SK-N-SH (cell line): ENCODE measurements at regions not wholly inside any gene's neighbourhood (a gene's known extent, or its start where the extent isn't known, plus 50 kb on each side); places are given as distances from the start of the nearest gene placed in this dataset.

ENCODE experiments used
- CTCF ChIA-PET: fragments of 300-600, 350-600 bp; formaldehyde crosslinking; extraction: SDS; loops from one replicate; lab custom pipeline; 2021; lab: Yijun Ruan, JAX
- POLR2A ChIA-PET: fragments of 350-600 bp; sonication (Branson Sonifier 250); formaldehyde crosslinking; extraction: SDS; loops from one replicate; lab custom pipeline; 2020; ENCODE audit warnings: antibody characterized with exemption, inconsistent platforms; lab: Yijun Ruan, JAX
- DNase-seq: peaks from one replicate; pipeline ENCODE4 v3.0.0; 2012
- H2AFZ ChIP-seq: fragments of 200-600 bp; sonication (generic); 2 replicates; pipeline ENCODE4 v1.8.1; 2016; ENCODE audit warnings: antibody characterized with exemption, mild to moderate bottlenecking, low read depth
- H3F3A ChIP-seq: fragments of 200-600 bp; sonication (generic); replicated peaks from 2 replicates; pipeline ENCODE3; 2016; ENCODE audit warnings: antibody characterized with exemption, mild to moderate bottlenecking; ENCODE audit not compliant: insufficient read depth
- H3K27ac ChIP-seq, 2 experiments: fragments of 200-500 bp in 1 of 2; fragments of 200-600 bp in 1 of 2; sonication (Bioruptor generic) in 1 of 2; sonication (generic), shearing (Covaris generic) in 1 of 2; 2 replicates each; pipeline versions ENCODE4 v1.5.1 to v1.6.1; 2014 to 2016; ENCODE audit warnings: low read depth in 2 of 2, inconsistent platforms in 1 of 2, low read length in 1 of 2, mild to moderate bottlenecking in 1 of 2, mixed read lengths in 1 of 2
- H3K27me3 ChIP-seq: fragments of 200-600 bp; sonication (generic), shearing (Covaris generic); 2 replicates; pipeline ENCODE4 v1.6.1; 2016; ENCODE audit warnings: mixed run types; ENCODE audit not compliant: insufficient read depth
- H3K36me3 ChIP-seq, 2 experiments: fragments of 200-500 bp in 1 of 2; fragments of 200-600 bp in 1 of 2; sonication (Bioruptor generic) in 1 of 2; sonication (generic) in 1 of 2; replicated peaks in 1 of 2; 2 replicates each; pipeline versions ENCODE3 to v1.5.1; 2014 to 2016; ENCODE audit warnings: low read length in 1 of 2, mild to moderate bottlenecking in 1 of 2; ENCODE audit not compliant: insufficient read depth in 2 of 2, control insufficient read depth in 1 of 2
- H3K4me1 ChIP-seq, 2 experiments: fragments of 200-500 bp in 1 of 2; fragments of 200-600 bp in 1 of 2; sonication (Bioruptor generic) in 1 of 2; sonication (generic), shearing (Covaris generic) in 1 of 2; 2 replicates each; pipeline versions ENCODE4 v1.5.1 to v1.6.1; 2014 to 2016; ENCODE audit warnings: low read depth in 1 of 2, low read length in 1 of 2, mixed run types in 1 of 2; ENCODE audit not compliant: insufficient read depth in 2 of 2, control insufficient read depth in 1 of 2
- H3K4me2 ChIP-seq: fragments of 200-600 bp; sonication (generic), shearing (Covaris generic); 2 replicates; pipeline ENCODE4 v1.6.1; 2017; ENCODE audit warnings: mixed run types
- H3K4me3 ChIP-seq, 2 experiments: fragments of 200-500 bp in 1 of 2; fragments of 200-600 bp in 1 of 2; sonication (Bioruptor generic) in 1 of 2; sonication (generic), shearing (Covaris generic) in 1 of 2; 2 replicates each; pipeline versions ENCODE4 v1.5.1 to v1.8.1; 2014 to 2016; ENCODE audit warnings: low read depth in 2 of 2, inconsistent platforms in 1 of 2, low read length in 1 of 2, mild to moderate bottlenecking in 1 of 2, mixed read lengths in 1 of 2, moderate library complexity in 1 of 2
- H3K79me2 ChIP-seq: fragments of 200-600 bp; sonication (generic); 2 replicates; pipeline ENCODE4 v1.8.1; 2017; ENCODE audit warnings: mild to moderate bottlenecking; ENCODE audit not compliant: insufficient read depth
- H3K9ac ChIP-seq: fragments of 200-600 bp; sonication (generic); 2 replicates; pipeline ENCODE4 v1.6.1; 2017; ENCODE audit warnings: mixed run types
- H3K9me2 ChIP-seq: fragments of 200-600 bp; sonication (generic); 2 replicates; pipeline ENCODE4 v1.6.1; 2017; ENCODE audit warnings: mixed run types
- H3K9me3 ChIP-seq: fragments of 200-600 bp; sonication (generic); 2 replicates; pipeline ENCODE4 v1.6.1; 2017; ENCODE audit warnings: mixed run types, mild to moderate bottlenecking, moderate library complexity
- H4K20me1 ChIP-seq: fragments of 200-600 bp; sonication (generic); 2 replicates; pipeline ENCODE4 v1.6.1; 2017; ENCODE audit warnings: mild to moderate bottlenecking, mixed run types; ENCODE audit not compliant: insufficient read depth
- CHD2 ChIP-seq: fragments of 150-350 bp; IDR thresholded peaks from 2 replicates; pipeline ENCODE4 v1.6.1; 2018; ENCODE audit warnings: low read length; ENCODE audit not compliant: partially characterized antibody
- CTCF ChIP-seq: fragments of 200-600 bp; sonication (generic); IDR thresholded peaks from 2 replicates; pipeline ENCODE4 v1.6.1; 2017; ENCODE audit warnings: antibody characterized with exemption, mild to moderate bottlenecking, moderate library complexity
- ELF1 ChIP-seq: IDR thresholded peaks from 2 replicates; pipeline ENCODE4 v1.4.0; 2012
- EZH2phosphoT487 ChIP-seq: fragments of 200-600 bp; sonication (generic); IDR thresholded peaks from 2 replicates; pipeline ENCODE4 v1.6.1; 2017; ENCODE audit warnings: low read depth, mixed run types, mild to moderate bottlenecking, antibody characterized with exemption, moderate library complexity, borderline replicate concordance
- FOSL2 ChIP-seq: IDR thresholded peaks from 2 replicates; pipeline ENCODE4 v1.4.0; 2012; ENCODE audit warnings: low read depth, mild to moderate bottlenecking, moderate library complexity, borderline replicate concordance
- GABPA ChIP-seq: IDR thresholded peaks from 2 replicates; pipeline ENCODE4 v1.4.0; 2012; ENCODE audit warnings: low read depth, mild to moderate bottlenecking
- MEF2A ChIP-seq: IDR thresholded peaks from 2 replicates; pipeline ENCODE4 v1.4.0; 2012; ENCODE audit warnings: low read depth, borderline replicate concordance
- NFIC ChIP-seq: IDR thresholded peaks from 2 replicates; pipeline ENCODE4 v1.4.0; 2012; ENCODE audit warnings: borderline replicate concordance
- NRF1 ChIP-seq: IDR thresholded peaks from 2 replicates; pipeline ENCODE4 v1.6.1; 2012; ENCODE audit warnings: low read depth, mild to moderate bottlenecking, low read length
- POLR2AphosphoS5 ChIP-seq: IDR thresholded peaks from 2 replicates; pipeline ENCODE4 v1.6.1; 2012; ENCODE audit warnings: low read depth, low read length
- RCOR1 ChIP-seq: fragments of 150-350 bp; IDR thresholded peaks from 2 replicates; pipeline ENCODE4 v1.6.1; 2017; ENCODE audit warnings: antibody characterized with exemption, low read length
- RFX5 ChIP-seq: IDR thresholded peaks from 2 replicates; pipeline ENCODE4 v1.6.1; 2012; ENCODE audit warnings: mild to moderate bottlenecking, improper control_type of control experiment, low read length
- RXRA ChIP-seq: IDR thresholded peaks from 2 replicates; pipeline ENCODE4 v1.4.0; 2012; ENCODE audit warnings: low read depth, mild to moderate bottlenecking, borderline replicate concordance
- SIN3A ChIP-seq: IDR thresholded peaks from 2 replicates; pipeline ENCODE4 v1.6.1; 2012; ENCODE audit warnings: low read depth, mild to moderate bottlenecking, low read length, moderate library complexity, borderline replicate concordance
- TAF1 ChIP-seq: IDR thresholded peaks from 2 replicates; pipeline ENCODE4 v1.6.1; 2012; ENCODE audit warnings: low read depth, mild to moderate bottlenecking, low read length, moderate library complexity, borderline replicate concordance
- USF2 ChIP-seq: fragments of 150-350 bp; IDR thresholded peaks from 2 replicates; pipeline ENCODE4 v1.6.1; 2017; ENCODE audit warnings: antibody characterized with exemption, low read length, low read depth, borderline replicate concordance
- YY1 ChIP-seq: IDR thresholded peaks from 2 replicates; pipeline ENCODE4 v1.4.0; 2012; ENCODE audit warnings: low read depth, mild to moderate bottlenecking
- WGBS: methylation state at CpG from one replicate; pipeline ENCODE4 v1.1.6; 2017; ENCODE audit warnings: low lambda C conversion rate; 5-methylcytosine and 5-hydroxymethylcytosine counted together
- TF ChIP-seq, protein P1 (sequence below): IDR thresholded peaks from 2 replicates; pipeline ENCODE4 v1.6.1; 2012; ENCODE audit warnings: mild to moderate bottlenecking, low read depth, low read length, moderate library complexity
- TF ChIP-seq, protein P2 (sequence below): IDR thresholded peaks from 2 replicates; pipeline ENCODE4 v1.4.0; 2012; ENCODE audit warnings: low read depth, borderline replicate concordance

DNA sequence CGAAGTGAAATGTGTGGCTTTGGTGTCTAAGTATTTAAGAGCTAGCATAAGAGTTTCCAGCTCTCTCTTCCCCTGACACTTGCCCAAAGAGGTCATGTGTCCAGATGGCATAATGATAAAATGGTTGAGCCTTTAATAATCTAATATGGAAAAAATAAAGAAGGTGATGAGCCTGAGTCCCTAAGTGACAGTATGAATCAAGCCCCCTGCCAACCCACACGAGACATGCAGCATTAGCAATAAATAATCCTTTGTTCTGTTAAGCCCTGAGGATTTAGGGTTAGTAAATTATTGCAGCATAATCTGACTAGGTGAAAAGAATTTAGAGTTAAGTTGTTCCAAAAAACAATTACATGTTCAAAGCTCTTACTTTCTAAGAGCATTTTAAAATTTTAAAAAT lies 217.2 kb upstream of the CCDC150 start (continued):
- TF ChIP-seq, protein P1, sequence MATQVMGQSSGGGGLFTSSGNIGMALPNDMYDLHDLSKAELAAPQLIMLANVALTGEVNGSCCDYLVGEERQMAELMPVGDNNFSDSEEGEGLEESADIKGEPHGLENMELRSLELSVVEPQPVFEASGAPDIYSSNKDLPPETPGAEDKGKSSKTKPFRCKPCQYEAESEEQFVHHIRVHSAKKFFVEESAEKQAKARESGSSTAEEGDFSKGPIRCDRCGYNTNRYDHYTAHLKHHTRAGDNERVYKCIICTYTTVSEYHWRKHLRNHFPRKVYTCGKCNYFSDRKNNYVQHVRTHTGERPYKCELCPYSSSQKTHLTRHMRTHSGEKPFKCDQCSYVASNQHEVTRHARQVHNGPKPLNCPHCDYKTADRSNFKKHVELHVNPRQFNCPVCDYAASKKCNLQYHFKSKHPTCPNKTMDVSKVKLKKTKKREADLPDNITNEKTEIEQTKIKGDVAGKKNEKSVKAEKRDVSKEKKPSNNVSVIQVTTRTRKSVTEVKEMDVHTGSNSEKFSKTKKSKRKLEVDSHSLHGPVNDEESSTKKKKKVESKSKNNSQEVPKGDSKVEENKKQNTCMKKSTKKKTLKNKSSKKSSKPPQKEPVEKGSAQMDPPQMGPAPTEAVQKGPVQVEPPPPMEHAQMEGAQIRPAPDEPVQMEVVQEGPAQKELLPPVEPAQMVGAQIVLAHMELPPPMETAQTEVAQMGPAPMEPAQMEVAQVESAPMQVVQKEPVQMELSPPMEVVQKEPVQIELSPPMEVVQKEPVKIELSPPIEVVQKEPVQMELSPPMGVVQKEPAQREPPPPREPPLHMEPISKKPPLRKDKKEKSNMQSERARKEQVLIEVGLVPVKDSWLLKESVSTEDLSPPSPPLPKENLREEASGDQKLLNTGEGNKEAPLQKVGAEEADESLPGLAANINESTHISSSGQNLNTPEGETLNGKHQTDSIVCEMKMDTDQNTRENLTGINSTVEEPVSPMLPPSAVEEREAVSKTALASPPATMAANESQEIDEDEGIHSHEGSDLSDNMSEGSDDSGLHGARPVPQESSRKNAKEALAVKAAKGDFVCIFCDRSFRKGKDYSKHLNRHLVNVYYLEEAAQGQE = no peak
- no peak for TF ChIP-seq RCOR1
- no peak for TF ChIP-seq MEF2A
- no peak for TF ChIP-seq YY1
- no peak for TF ChIP-seq EZH2phosphoT487
- TF ChIP-seq ELF1 = no peak
- no peak for TF ChIP-seq NRF1
- TF ChIP-seq RFX5 = no peak
- no peak for TF ChIP-seq SIN3A
- no peak for TF ChIP-seq CTCF
- no peak for TF ChIP-seq RXRA

GRCh38 chr2:196426122-196426521 lies 213.4 kb upstream of the CCDC150 start:
- H3K4me1 ChIP-seq = no peaks in the 10 kb centered on the region; a peak in 2 of 4 replicates
- H3K9ac ChIP-seq = no peak overlapping the region
- WGBS = 87% methylated on average over 1 of the region's 1 CpG
- no peak for DNase-seq
- H2AFZ ChIP-seq = no peak overlapping the region
- no peaks in the 10 kb centered on the region for H3K79me2 ChIP-seq
- POLR2A ChIA-PET = no interaction called here
- H4K20me1 ChIP-seq = no peaks in the 10 kb centered on the region
- H3K36me3 ChIP-seq = peaks cover 0 to 5% of the 10 kb centered on the region in 2 experiments
- no peaks in the 10 kb centered on the region for H3K27me3 ChIP-seq
- no peaks in the 10 kb centered on the region for H3F3A ChIP-seq
- H3K4me2 ChIP-seq = no peak overlapping the region
- CTCF ChIA-PET = no interaction called here
- H3K4me3 ChIP-seq = no peak overlapping the region
- no peak overlapping the region for H3K27ac ChIP-seq
- H3K9me2 ChIP-seq = no peaks in the 10 kb centered on the region
- H3K9me3 ChIP-seq = no peaks in the 10 kb centered on the region
- TF ChIP-seq RCOR1 = no peak
- no peak for TF ChIP-seq ELF1
- TF ChIP-seq, protein P1 = no peak
- no peak for TF ChIP-seq CTCF
- no peak for TF ChIP-seq CHD2
- no peak for TF ChIP-seq GABPA
- no peak for TF ChIP-seq FOSL2
- no peak for TF ChIP-seq NFIC
- TF ChIP-seq, protein P2, sequence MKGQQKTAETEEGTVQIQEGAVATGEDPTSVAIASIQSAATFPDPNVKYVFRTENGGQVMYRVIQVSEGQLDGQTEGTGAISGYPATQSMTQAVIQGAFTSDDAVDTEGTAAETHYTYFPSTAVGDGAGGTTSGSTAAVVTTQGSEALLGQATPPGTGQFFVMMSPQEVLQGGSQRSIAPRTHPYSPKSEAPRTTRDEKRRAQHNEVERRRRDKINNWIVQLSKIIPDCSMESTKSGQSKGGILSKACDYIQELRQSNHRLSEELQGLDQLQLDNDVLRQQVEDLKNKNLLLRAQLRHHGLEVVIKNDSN = no peak
- TF ChIP-seq POLR2AphosphoS5 = no peak
- no peak for TF ChIP-seq TAF1
- no peak for TF ChIP-seq USF2
- no peak for TF ChIP-seq NRF1
